ENCODE measurements at regions not wholly inside any gene's neighbourhood (a gene's known extent, or its start where the extent isn't known, plus 50 kb on each side); places are given as distances from the start of the nearest gene placed in this dataset.

- TF ChIP-seq EZH2 (IDR thresholded peaks at IDR 0.05; ENCODE audit: low read depth, low read length, severe bottlenecking): no peak
- no peak for TF ChIP-seq RAD21 (IDR thresholded peaks at IDR 0.05 in 1 of 2, conservative IDR thresholded peaks at IDR 0.05 in 1 of 2; ENCODE audit: low read depth in 2 of 2, low read length in 2 of 2)
- TF ChIP-seq YY1 (IDR thresholded peaks at IDR 0.05; ENCODE audit: low read depth, low read length): no peak
- no peak for TF ChIP-seq E2F6 (IDR thresholded peaks at IDR 0.05)
- TF ChIP-seq POLR2A (IDR thresholded peaks at IDR 0.05; ENCODE audit: control extremely low read depth in 1 of 2, low read depth in 2 of 2, low read length in 2 of 2): no peak
- TF ChIP-seq SIN3A (conservative IDR thresholded peaks at IDR 0.05 in 1 of 2, IDR thresholded peaks at IDR 0.05 in 1 of 2; ENCODE audit: low read depth in 1 of 2, low read length in 2 of 2): no peak
- no peak for TF ChIP-seq CTCF (IDR thresholded peaks at IDR 0.05; ENCODE audit: control extremely low read depth in 1 of 3, insufficient read depth in 1 of 3, low read depth in 1 of 3, low read length in 3 of 3)
- TF ChIP-seq CHD2 (IDR thresholded peaks at IDR 0.05; ENCODE audit: low read length): no peak
- TF ChIP-seq ATF2 (IDR thresholded peaks at IDR 0.05; ENCODE audit: low read length): no peak
- TF ChIP-seq CEBPB (IDR thresholded peaks at IDR 0.05; ENCODE audit: low read depth, low read length): no peak
- TF ChIP-seq BACH1 (IDR thresholded peaks at IDR 0.05; ENCODE audit: low read length): no peak
- TF ChIP-seq TCF12 (IDR thresholded peaks at IDR 0.05; ENCODE audit: low read depth, low read length): no peak
- TF ChIP-seq MAX (IDR thresholded peaks at IDR 0.05): no peak
- no peak for TF ChIP-seq ZNF274 (IDR thresholded peaks at IDR 0.05; ENCODE audit: borderline replicate concordance, extremely low read depth, low read length)
Measured at GRCh38 chr20:52915564-52915963, 56.6 kb upstream of the TSHZ2 start.

Measured in H1 (cell line).